H1 (cell line): ENCODE measurements at regions not wholly inside any gene's neighbourhood (a gene's known extent, or its start where the extent isn't known, plus 50 kb on each side); places are given as distances from the start of the nearest gene placed in this dataset.
"Not testable (repeated sequence)": the region's sequence is repeated elsewhere in the genome, so short reads cannot be mapped to it uniquely, and the experiment has no call there.

ENCODE experiments used
- CTCF ChIA-PET: fragments of 300-600 bp; sonication (Branson Sonifier 250); formaldehyde crosslinking; loops from one replicate; lab custom pipeline; 2021; ENCODE audit not compliant: partially characterized antibody; lab: Charles Lee
- POLR2A ChIA-PET: fragments of 300-600 bp; sonication (Branson Sonifier 250); formaldehyde crosslinking; loops from one replicate; lab custom pipeline; 2021; ENCODE audit warnings: inconsistent platforms; ENCODE audit not compliant: partially characterized antibody; lab: Charles Lee
- DNase-seq, 2 experiments: peaks; one replicate each; pipeline versions ENCODE4 v3.0.0 to v3.0.0-alpha.2; 2010 to 2022; ENCODE audit warnings: low spot score in 2 of 2, low read depth in 1 of 2, mixed read lengths in 1 of 2
- FAIRE-seq: peaks from 2 replicates; lab custom pipeline; 2011; peaks lifted over from hg19 to GRCh38; lab: Jason Lieb, UNC
- H2AFZ ChIP-seq: 2 replicates; pipeline ENCODE4 v1.8.1; 2012; ENCODE audit warnings: low read length, inconsistent platforms
- H2AK5ac ChIP-seq: 2 replicates; pipeline ENCODE4 v1.6.1; 2013; ENCODE audit warnings: low read depth, low read length
- H2BK120ac ChIP-seq: replicated peaks from 2 replicates; pipeline ENCODE3; 2013; ENCODE audit warnings: low read depth, low read length, inconsistent platforms
- H2BK12ac ChIP-seq: 2 replicates; pipeline ENCODE4 v1.6.1; 2013; ENCODE audit warnings: low read depth, low read length
- H2BK15ac ChIP-seq: 2 replicates; pipeline ENCODE4 v1.6.1; 2013; ENCODE audit warnings: low read length
- H2BK20ac ChIP-seq: 2 replicates; pipeline ENCODE4 v1.6.1; 2013; ENCODE audit warnings: low read length
- H2BK5ac ChIP-seq: 2 replicates; pipeline ENCODE4 v1.6.1; 2013; ENCODE audit warnings: low read depth, low read length
- H3K14ac ChIP-seq: 2 replicates; pipeline ENCODE4 v1.6.1; 2013; ENCODE audit warnings: inconsistent platforms; ENCODE audit not compliant: insufficient read length
- H3K18ac ChIP-seq: 2 replicates; pipeline ENCODE4 v1.6.1; 2013; ENCODE audit warnings: low read length; ENCODE audit errors: extremely low read depth
- H3K23ac ChIP-seq: 2 replicates; pipeline ENCODE4 v1.6.1; 2013; ENCODE audit warnings: inconsistent platforms; ENCODE audit not compliant: insufficient read length
- H3K23me2 ChIP-seq: 2 replicates; pipeline ENCODE4 v1.6.1; 2013; ENCODE audit warnings: low read depth, low read length
- H3K27ac ChIP-seq: 2 replicates; pipeline ENCODE4 v1.6.1; 2011; ENCODE audit warnings: low read depth, low read length, inconsistent platforms
- H3K27me3 ChIP-seq, 4 experiments: replicated peaks in 1 of 4; 1 replicate in 1 of 4; 2 replicates in 3 of 4; pipeline versions ENCODE4 v1.6.1 to v1.8.1; 2011 to 2013; ENCODE audit warnings: low read length in 3 of 4, mild to moderate bottlenecking in 3 of 4, inconsistent platforms in 2 of 4, mixed read lengths in 2 of 4, moderate library complexity in 1 of 4; ENCODE audit not compliant: control insufficient read depth in 3 of 4, insufficient read depth in 3 of 4; ENCODE audit errors: extremely low read depth in 1 of 4
- H3K36me3 ChIP-seq, 4 experiments: 2 replicates each; pipeline versions ENCODE4 v1.6.1 to v1.8.1; 2011 to 2013; ENCODE audit warnings: mild to moderate bottlenecking in 4 of 4, low read length in 3 of 4, moderate library complexity in 2 of 4, control low read depth in 1 of 4, inconsistent platforms in 1 of 4; ENCODE audit not compliant: insufficient read depth in 4 of 4, control insufficient read depth in 2 of 4
- H3K4ac ChIP-seq: replicated peaks from 2 replicates; pipeline ENCODE3; 2013; ENCODE audit warnings: low read length, low read depth, mixed read lengths, inconsistent platforms; ENCODE audit not compliant: insufficient read length
- H3K4me1 ChIP-seq, 4 experiments: replicated peaks in 1 of 4; 1 replicate in 1 of 4; 2 replicates in 3 of 4; pipeline versions ENCODE4 v1.6.1 to v1.8.1; 2011 to 2013; ENCODE audit warnings: low read length in 3 of 4, inconsistent platforms in 2 of 4, mixed read lengths in 1 of 4; ENCODE audit not compliant: insufficient read depth in 4 of 4, control insufficient read depth in 3 of 4
- H3K4me2 ChIP-seq, 2 experiments: 2 replicates each; pipeline versions ENCODE4 v1.6.1 to v1.8.1; 2011 to 2013; ENCODE audit warnings: low read depth in 2 of 2, low read length in 2 of 2, control low read depth in 1 of 2, inconsistent platforms in 1 of 2, mild to moderate bottlenecking in 1 of 2; ENCODE audit not compliant: insufficient read depth in 1 of 2
- H3K4me3 ChIP-seq, 4 experiments: fragments of 200-600, 300-600 bp in 1 of 4; sonication (generic), shearing (Covaris generic), sonication (Bioruptor Twin) in 1 of 4; 2 replicates each; pipeline versions ENCODE4 v1.5.1 to v1.8.1; 2011 to 2016; ENCODE audit warnings: low read length in 4 of 4, low read depth in 3 of 4, control low read depth in 2 of 4, inconsistent platforms in 2 of 4, mild to moderate bottlenecking in 2 of 4, mixed read lengths in 1 of 4, moderate library complexity in 1 of 4; ENCODE audit not compliant: insufficient read depth in 2 of 4; ENCODE audit errors: extremely low read depth in 1 of 4
- H3K56ac ChIP-seq: replicated peaks from 2 replicates; pipeline ENCODE3; 2013; ENCODE audit warnings: low read depth, mild to moderate bottlenecking, mixed read lengths, low read length, inconsistent platforms; ENCODE audit not compliant: insufficient read length
- H3K79me1 ChIP-seq: 2 replicates; pipeline ENCODE4 v1.6.1; 2013; ENCODE audit warnings: low read depth, low read length, control low read depth
- H3K79me2 ChIP-seq, 2 experiments: 2 replicates each; pipeline versions ENCODE4 v1.6.1 to v1.8.1; 2012 to 2013; ENCODE audit warnings: low read length in 2 of 2, mild to moderate bottlenecking in 2 of 2, inconsistent platforms in 1 of 2; ENCODE audit not compliant: insufficient read depth in 2 of 2, control insufficient read depth in 1 of 2
- H3K9ac ChIP-seq, 4 experiments: replicated peaks in 1 of 4; 1 replicate in 1 of 4; 2 replicates in 3 of 4; pipeline versions ENCODE4 v1.6.1 to v1.8.1; 2011 to 2013; ENCODE audit warnings: low read depth in 3 of 4, low read length in 3 of 4, control low read depth in 2 of 4, mild to moderate bottlenecking in 2 of 4, moderate library complexity in 2 of 4, inconsistent platforms in 1 of 4; ENCODE audit errors: extremely low read depth in 1 of 4
- H3K9me3 ChIP-seq, 2 experiments: 2 replicates each; pipeline versions ENCODE4 v1.6.1 to v1.8.1; 2012 to 2013; ENCODE audit warnings: mild to moderate bottlenecking in 2 of 2, moderate library complexity in 2 of 2, control low read depth in 1 of 2, inconsistent platforms in 1 of 2, low read depth in 1 of 2, low read length in 1 of 2, mixed read lengths in 1 of 2; ENCODE audit not compliant: insufficient read depth in 2 of 2
- H4K20me1 ChIP-seq, 2 experiments: replicated peaks in 1 of 2; 2 replicates each; pipeline versions ENCODE3 to v1.8.1; 2011 to 2013; ENCODE audit warnings: inconsistent platforms in 2 of 2, low read length in 2 of 2, mild to moderate bottlenecking in 1 of 2; ENCODE audit not compliant: insufficient read depth in 2 of 2, control insufficient read depth in 1 of 2
- H4K5ac ChIP-seq: 2 replicates; pipeline ENCODE4 v1.6.1; 2013; ENCODE audit warnings: low read length, low read depth, mixed read lengths, inconsistent platforms; ENCODE audit not compliant: insufficient read length
- H4K8ac ChIP-seq: 2 replicates; pipeline ENCODE4 v1.8.0; 2013; ENCODE audit warnings: mild to moderate bottlenecking, moderate library complexity, low read length, inconsistent platforms; ENCODE audit not compliant: insufficient read depth; ENCODE audit errors: extremely low read depth
- H4K91ac ChIP-seq: replicated peaks from 2 replicates; pipeline ENCODE3; 2013; ENCODE audit warnings: low read length, mixed read lengths, inconsistent platforms; ENCODE audit not compliant: insufficient read length
- TEAD4 ChIP-seq: IDR thresholded peaks from 2 replicates; pipeline ENCODE4 v1.6.1; 2012; ENCODE audit warnings: low read depth, low read length, inconsistent platforms, mixed read lengths
- WGBS, 2 experiments: shearing (Covaris generic) in 1 of 2; methylation state at CpG; one replicate each; pipeline versions ENCODE4 v1.1.6 to v1.1.7; 2013 to 2015; ENCODE audit warnings: low lambda C conversion rate in 2 of 2, mixed read lengths in 2 of 2, inconsistent platforms in 1 of 2, low coverage in 1 of 2, missing lambda C conversion rate in 1 of 2; ENCODE audit not compliant: insufficient replicate concordance in 2 of 2, insufficient coverage in 1 of 2, insufficient read length in 1 of 2; ENCODE audit errors: extremely low coverage in 1 of 2, missing lambda C conversion rate in 1 of 2; 5-methylcytosine and 5-hydroxymethylcytosine counted together

DNA sequence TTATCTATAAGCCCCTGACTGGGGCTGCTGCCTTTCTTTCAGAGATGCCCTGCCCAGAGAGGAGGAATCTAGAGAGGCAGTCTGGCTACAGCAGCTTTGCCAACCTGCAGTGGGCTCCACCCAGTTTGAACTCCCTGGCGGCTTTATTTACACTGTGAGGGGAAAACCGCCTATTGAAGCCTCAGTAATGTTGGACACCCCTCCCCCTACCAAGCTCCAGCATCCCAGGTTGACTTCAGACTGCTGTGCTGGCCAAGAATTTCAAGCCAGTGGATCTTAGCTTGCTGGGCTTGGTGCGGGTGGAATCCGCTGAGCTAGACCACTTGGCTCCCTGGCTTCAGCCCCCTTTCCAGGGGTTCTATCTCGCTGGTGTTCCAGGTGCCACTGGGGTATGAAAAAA is 61.4 kb upstream of the FYN start:
- H3K56ac ChIP-seq, H4K20me1 ChIP-seq, H3K18ac ChIP-seq, H3K23ac ChIP-seq, H3K23me2 ChIP-seq, H2BK12ac ChIP-seq, H2BK15ac ChIP-seq, H2BK20ac ChIP-seq, H3K4me3 ChIP-seq, H2AFZ ChIP-seq, H2BK120ac ChIP-seq, H3K27ac ChIP-seq, DNase-seq, H3K4ac ChIP-seq, FAIRE-seq, H3K9ac ChIP-seq, H2AK5ac ChIP-seq, H4K5ac ChIP-seq, H3K14ac ChIP-seq, H3K4me1 ChIP-seq, H2BK5ac ChIP-seq, H3K79me2 ChIP-seq, H3K36me3 ChIP-seq, H3K9me3 ChIP-seq, H4K8ac ChIP-seq, H4K91ac ChIP-seq, H3K79me1 ChIP-seq, H3K27me3 ChIP-seq: not testable (repeated sequence)
- ChIA-PET CTCF (interaction anchor here (0.8 to 2.3 kb wide), 5 partner anchors 10 to 208 kb away, joined by 3 to 5 read pairs (median 4); no protein-coding TSS in a partner anchor), POLR2A (interaction anchor here (1.1 kb wide), 1 partner anchor 26 kb away, joined by 3 read pairs; no protein-coding TSS in a partner anchor)
- 0 out of 2 replicates have a peak, but pooled peaks have one; percentile 29 for TF ChIP-seq TEAD4
- H3K4me2 ChIP-seq: 0 out of 4 replicates have a peak overlapping the region, but pooled peaks of 1 of the 2 experiments have one; percentile 5
- WGBS, 2 experiments: 90% methylated on average over 5 of the region's 5 CpGs; no CpG with 5 or more reads in 1 of the 2 experiments
